ENCODE measurements at regions not wholly inside any gene's neighbourhood (a gene's known extent, or its start where the extent isn't known, plus 50 kb on each side); places are given as distances from the start of the nearest gene placed in this dataset.

- no peak overlapping the region for H3K9ac ChIP-seq (replicated peaks in 1 of 4; ENCODE audit: extremely low read depth in 1 of 4, low read depth in 3 of 4, low read length in 3 of 4)
- H4K8ac ChIP-seq (ENCODE audit: extremely low read depth, insufficient read depth, low read length) = no peak overlapping the region
- H2BK15ac ChIP-seq (ENCODE audit: low read length) = no peak overlapping the region
- no peaks in the 10 kb centered on the region for H3K79me2 ChIP-seq (ENCODE audit: control insufficient read depth in 1 of 2, insufficient read depth in 2 of 2, low read length in 2 of 2)
- H3K27me3 ChIP-seq (replicated peaks in 1 of 4; ENCODE audit: control insufficient read depth in 3 of 4, extremely low read depth in 1 of 4, insufficient read depth in 3 of 4, low read length in 3 of 4) = no peaks in the 10 kb centered on the region
- ChIA-PET POLR2A (ENCODE audit: partially characterized antibody) (no interaction called here), CTCF (ENCODE audit: partially characterized antibody) (interaction anchor here (0.6 to 1.2 kb wide), 2 partner anchors 274 to 360 kb away, joined by 3 to 5 read pairs; no protein-coding TSS in a partner anchor)
- no peak overlapping the region for H2BK5ac ChIP-seq (ENCODE audit: low read depth, low read length)
- H4K20me1 ChIP-seq (replicated peaks in 1 of 2; ENCODE audit: control insufficient read depth in 1 of 2, insufficient read depth in 2 of 2, low read length in 2 of 2) = no peaks in the 10 kb centered on the region
- no peaks in the 10 kb centered on the region for H3K4me1 ChIP-seq (replicated peaks in 1 of 4; ENCODE audit: control insufficient read depth in 3 of 4, insufficient read depth in 4 of 4, low read length in 3 of 4)
- H2AFZ ChIP-seq (ENCODE audit: low read length) = no peak overlapping the region
- H3K14ac ChIP-seq (ENCODE audit: insufficient read length) = no peak overlapping the region
- no peak overlapping the region for H2AK5ac ChIP-seq (ENCODE audit: low read depth, low read length)
- no peak overlapping the region for H3K18ac ChIP-seq (ENCODE audit: extremely low read depth, low read length)
- H3K36me3 ChIP-seq (ENCODE audit: control insufficient read depth in 2 of 4, insufficient read depth in 4 of 4, low read length in 3 of 4) = no peaks in the 10 kb centered on the region
- H3K4me3 ChIP-seq (ENCODE audit: extremely low read depth in 1 of 4, insufficient read depth in 2 of 4, low read depth in 3 of 4, low read length in 4 of 4) = no peak overlapping the region
- no peak overlapping the region for H4K91ac ChIP-seq (replicated peaks; ENCODE audit: insufficient read length, low read length)
- no peak overlapping the region for H3K56ac ChIP-seq (replicated peaks; ENCODE audit: insufficient read length, low read depth, low read length)
- H3K4ac ChIP-seq (replicated peaks; ENCODE audit: insufficient read length, low read depth, low read length) = no peak overlapping the region
- no peak overlapping the region for H3K4me2 ChIP-seq (ENCODE audit: insufficient read depth in 1 of 2, low read depth in 2 of 2, low read length in 2 of 2)
- FAIRE-seq (no peak), DNase-seq (ENCODE audit: low read depth in 1 of 2, low spot score in 2 of 2) (no peak)
- H4K5ac ChIP-seq (ENCODE audit: insufficient read length, low read depth, low read length) = no peak overlapping the region
- H3K23me2 ChIP-seq (ENCODE audit: low read depth, low read length) = no peaks in the 10 kb centered on the region
- no peak overlapping the region for H2BK120ac ChIP-seq (replicated peaks; ENCODE audit: low read depth, low read length)
- no peak overlapping the region for H2BK20ac ChIP-seq (ENCODE audit: low read length)
- no peak overlapping the region for H3K27ac ChIP-seq (ENCODE audit: low read depth, low read length)
- no peaks in the 10 kb centered on the region for H3K79me1 ChIP-seq (ENCODE audit: low read depth, low read length)
- 72% methylated on average over 3 of the region's 3 CpGs; no CpG with 5 or more reads in 1 of the 2 experiments for WGBS, 2 experiments (ENCODE audit: extremely low coverage in 1 of 2, insufficient coverage in 1 of 2, insufficient read length in 1 of 2, insufficient replicate concordance in 2 of 2, low coverage in 1 of 2, low lambda C conversion rate in 2 of 2, missing lambda C conversion rate in 1 of 2)
- H3K9me3 ChIP-seq (ENCODE audit: insufficient read depth in 2 of 2, low read depth in 1 of 2, low read length in 1 of 2) = no peaks in the 10 kb centered on the region
- H2BK12ac ChIP-seq (ENCODE audit: low read depth, low read length) = no peak overlapping the region
- no peak overlapping the region for H3K23ac ChIP-seq (ENCODE audit: insufficient read length)
- no peak for TF ChIP-seq TEAD4 (IDR thresholded peaks at IDR 0.05; ENCODE audit: low read depth, low read length)
- no peak for TF ChIP-seq CBX5 (IDR thresholded peaks at IDR 0.05; ENCODE audit: low read depth, low read length)
- no peak for TF ChIP-seq NRF1 (IDR thresholded peaks at IDR 0.05; ENCODE audit: low read depth, low read length)
- no peak for TF ChIP-seq SIN3A (conservative IDR thresholded peaks at IDR 0.05 in 1 of 2, IDR thresholded peaks at IDR 0.05 in 1 of 2; ENCODE audit: low read depth in 1 of 2, low read length in 2 of 2)
- TF ChIP-seq SP2 (IDR thresholded peaks at IDR 0.05; ENCODE audit: low read length) = no peak
- TF ChIP-seq SIRT6 (IDR thresholded peaks at IDR 0.05; ENCODE audit: low read length) = no peak
- no peak for TF ChIP-seq POU5F1 (IDR thresholded peaks at IDR 0.05; ENCODE audit: low read depth, low read length)
- no peak for TF ChIP-seq SP4 (IDR thresholded peaks at IDR 0.05; ENCODE audit: low read length)
- TF ChIP-seq EP300 (IDR thresholded peaks at IDR 0.05; ENCODE audit: borderline replicate concordance in 1 of 2, low read depth in 2 of 2, low read length in 2 of 2) = no peak
- no peak for TF ChIP-seq CTCF (IDR thresholded peaks at IDR 0.05; ENCODE audit: control extremely low read depth in 1 of 3, insufficient read depth in 1 of 3, low read depth in 1 of 3, low read length in 3 of 3)
- TF ChIP-seq RBBP5 (IDR thresholded peaks at IDR 0.05; ENCODE audit: borderline replicate concordance, low read depth, low read length) = no peak
- no peak for TF ChIP-seq TBP (IDR thresholded peaks at IDR 0.05; ENCODE audit: low read depth, low read length)
- TF ChIP-seq TAF1 (IDR thresholded peaks at IDR 0.05; ENCODE audit: low read depth, low read length) = no peak
Observed at GRCh38 chr15:39478996-39479395, 101.9 kb upstream of the THBS1 start.
